ENCODE measurements at regions not wholly inside any gene's neighbourhood (a gene's known extent, or its start where the extent isn't known, plus 50 kb on each side); places are given as distances from the start of the nearest gene placed in this dataset.
"Not testable (repeated sequence)": the region's sequence is repeated elsewhere in the genome, so short reads cannot be mapped to it uniquely, and the experiment has no call there.

DNA sequence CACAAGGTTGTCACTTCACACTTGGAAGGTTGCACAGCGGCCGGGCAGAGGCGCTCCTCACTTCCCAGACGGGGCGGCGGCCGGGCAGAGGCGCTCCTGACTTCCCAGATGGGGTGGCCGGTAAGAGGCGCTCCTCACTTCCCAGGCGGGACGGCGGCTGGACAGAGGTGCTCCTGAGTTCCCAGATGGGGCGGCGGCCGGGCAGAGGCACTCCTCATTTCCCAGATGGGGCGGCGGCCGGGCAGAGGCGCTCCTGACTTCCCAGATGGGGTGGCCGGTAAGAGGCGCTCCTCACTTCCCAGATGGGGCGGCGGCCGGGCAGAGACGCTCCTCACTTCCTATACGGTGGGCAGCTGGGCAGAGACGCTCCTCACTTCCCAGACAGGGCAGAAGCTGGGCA lies 199.4 kb upstream of the PODXL start:
- TF ChIP-seq, protein P1, sequence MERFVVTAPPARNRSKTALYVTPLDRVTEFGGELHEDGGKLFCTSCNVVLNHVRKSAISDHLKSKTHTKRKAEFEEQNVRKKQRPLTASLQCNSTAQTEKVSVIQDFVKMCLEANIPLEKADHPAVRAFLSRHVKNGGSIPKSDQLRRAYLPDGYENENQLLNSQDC (CRISPR knock-in tag; IDR thresholded peaks at IDR 0.05), result not testable (repeated sequence)
- TF ChIP-seq, protein P2, sequence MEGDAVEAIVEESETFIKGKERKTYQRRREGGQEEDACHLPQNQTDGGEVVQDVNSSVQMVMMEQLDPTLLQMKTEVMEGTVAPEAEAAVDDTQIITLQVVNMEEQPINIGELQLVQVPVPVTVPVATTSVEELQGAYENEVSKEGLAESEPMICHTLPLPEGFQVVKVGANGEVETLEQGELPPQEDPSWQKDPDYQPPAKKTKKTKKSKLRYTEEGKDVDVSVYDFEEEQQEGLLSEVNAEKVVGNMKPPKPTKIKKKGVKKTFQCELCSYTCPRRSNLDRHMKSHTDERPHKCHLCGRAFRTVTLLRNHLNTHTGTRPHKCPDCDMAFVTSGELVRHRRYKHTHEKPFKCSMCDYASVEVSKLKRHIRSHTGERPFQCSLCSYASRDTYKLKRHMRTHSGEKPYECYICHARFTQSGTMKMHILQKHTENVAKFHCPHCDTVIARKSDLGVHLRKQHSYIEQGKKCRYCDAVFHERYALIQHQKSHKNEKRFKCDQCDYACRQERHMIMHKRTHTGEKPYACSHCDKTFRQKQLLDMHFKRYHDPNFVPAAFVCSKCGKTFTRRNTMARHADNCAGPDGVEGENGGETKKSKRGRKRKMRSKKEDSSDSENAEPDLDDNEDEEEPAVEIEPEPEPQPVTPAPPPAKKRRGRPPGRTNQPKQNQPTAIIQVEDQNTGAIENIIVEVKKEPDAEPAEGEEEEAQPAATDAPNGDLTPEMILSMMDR (IDR thresholded peaks at IDR 0.05 in 2 of 3, conservative IDR thresholded peaks at IDR 0.05 in 1 of 3; ENCODE audit: insufficient read depth in 2 of 3, low read depth in 1 of 3, low read length in 3 of 3), result not testable (repeated sequence)
- TF ChIP-seq, protein P3, sequence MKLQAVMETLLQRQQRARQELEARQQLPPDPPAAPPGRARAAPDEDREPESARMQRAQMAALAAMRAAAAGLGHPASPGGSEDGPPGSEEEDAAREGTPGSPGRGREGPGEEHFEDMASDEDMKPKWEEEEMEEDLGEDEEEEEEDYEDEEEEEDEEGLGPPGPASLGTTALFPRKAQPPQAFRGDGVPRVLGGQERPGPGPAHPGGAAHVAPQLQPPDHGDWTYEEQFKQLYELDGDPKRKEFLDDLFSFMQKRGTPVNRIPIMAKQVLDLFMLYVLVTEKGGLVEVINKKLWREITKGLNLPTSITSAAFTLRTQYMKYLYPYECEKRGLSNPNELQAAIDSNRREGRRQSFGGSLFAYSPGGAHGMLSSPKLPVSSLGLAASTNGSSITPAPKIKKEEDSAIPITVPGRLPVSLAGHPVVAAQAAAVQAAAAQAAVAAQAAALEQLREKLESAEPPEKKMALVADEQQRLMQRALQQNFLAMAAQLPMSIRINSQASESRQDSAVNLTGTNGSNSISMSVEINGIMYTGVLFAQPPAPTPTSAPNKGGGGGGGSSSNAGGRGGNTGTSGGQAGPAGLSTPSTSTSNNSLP (IDR thresholded peaks at IDR 0.05; ENCODE audit: borderline replicate concordance, low read depth, low read length), result not testable (repeated sequence)
